GM19351 (cell line): ENCODE measurements at regions not wholly inside any gene's neighbourhood (a gene's known extent, or its start where the extent isn't known, plus 50 kb on each side); places are given as distances from the start of the nearest gene placed in this dataset.
A peak's percentile ranks its signal among the peaks of the same experiment; 100 is the strongest.

ENCODE experiments used
- ATAC-seq: cut with Tn5 transposase; IDR thresholded peaks from one replicate; pipeline ENCODE4 v1.9.1; 2021; ENCODE audit warnings: mild to moderate bottlenecking, moderate library complexity; ENCODE audit not compliant: unreplicated experiment

DNA sequence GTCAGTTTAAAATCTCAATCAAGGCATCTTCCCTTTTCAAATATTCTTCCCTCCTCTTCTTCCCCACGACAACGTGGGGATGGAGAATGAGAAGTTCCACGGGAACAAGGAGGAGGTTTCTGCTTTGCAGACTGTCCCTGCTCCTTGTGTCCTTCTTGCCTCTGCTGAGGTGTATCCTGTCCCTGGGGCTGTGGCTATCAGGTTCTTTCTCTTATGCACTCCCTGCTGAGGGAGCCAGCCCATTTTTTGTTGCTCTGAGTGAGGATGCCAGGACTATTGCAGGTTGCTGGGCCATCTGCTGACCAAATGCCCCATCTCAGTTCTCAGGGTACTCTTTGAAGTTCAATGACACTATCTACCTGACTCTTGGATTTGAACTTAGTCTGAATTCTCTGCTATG lies 533.6 kb downstream of the RNF144B start:
- no peak for ATAC-seq

DNA sequence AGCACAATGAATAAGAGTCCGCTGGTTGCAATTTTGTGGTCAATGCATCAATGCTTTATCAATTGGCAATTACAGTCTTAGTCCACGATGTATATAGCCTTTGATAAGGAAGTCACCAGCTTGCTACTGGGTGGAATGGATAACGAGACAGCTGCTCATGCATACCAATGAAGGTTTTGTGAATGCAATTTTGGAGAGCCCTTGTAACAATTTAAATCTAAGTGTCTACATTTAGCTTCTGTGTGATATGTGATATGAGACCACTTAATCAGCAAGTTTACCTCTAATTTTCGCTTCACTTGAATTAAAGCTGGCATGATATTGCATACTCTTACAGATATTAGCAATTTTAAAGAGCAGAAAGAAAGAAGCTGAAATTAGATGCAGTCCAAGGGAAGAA lies 543.9 kb downstream of the RNF144B start:
- ATAC-seq = no peak

DNA sequence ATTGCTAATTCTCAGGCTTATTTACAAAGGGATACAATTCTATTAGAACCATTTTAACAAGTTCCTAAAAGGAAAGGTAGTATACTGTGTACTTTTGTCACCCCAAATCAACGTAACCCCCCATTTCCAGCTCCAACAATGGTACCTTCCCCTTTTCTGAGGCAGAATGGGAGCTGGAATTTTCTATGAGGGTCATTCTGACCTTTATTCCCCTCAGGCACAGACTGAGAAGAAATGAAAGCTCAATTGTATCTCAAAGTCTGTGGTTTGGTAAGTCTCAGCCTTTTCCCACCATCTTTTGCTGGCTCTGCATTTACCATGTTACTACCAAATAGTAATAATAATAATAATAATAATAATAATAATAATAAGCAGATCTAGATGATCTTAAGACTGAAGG lies 571.0 kb downstream of the RNF144B start:
- ATAC-seq = no peak

DNA sequence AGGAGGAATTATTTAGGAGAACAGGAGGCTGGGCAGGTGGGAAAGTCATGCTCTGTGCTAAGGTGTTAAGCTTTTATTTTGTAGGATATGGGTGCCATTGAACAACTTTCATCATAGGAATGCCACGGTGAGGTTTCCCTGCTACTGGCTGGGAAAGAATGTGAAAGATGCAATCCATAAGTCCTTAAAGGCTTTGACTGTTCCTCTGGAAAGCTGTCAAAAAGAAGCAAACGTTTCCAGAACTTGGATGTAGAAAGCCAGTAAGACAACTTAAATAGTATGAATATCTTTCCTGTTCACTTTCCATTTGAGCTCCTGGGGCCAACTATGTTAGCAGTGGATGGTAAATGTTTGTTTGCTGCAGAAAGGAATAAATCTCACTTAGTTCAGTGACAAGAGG lies 574.4 kb downstream of the RNF144B start:
- no peak for ATAC-seq

DNA sequence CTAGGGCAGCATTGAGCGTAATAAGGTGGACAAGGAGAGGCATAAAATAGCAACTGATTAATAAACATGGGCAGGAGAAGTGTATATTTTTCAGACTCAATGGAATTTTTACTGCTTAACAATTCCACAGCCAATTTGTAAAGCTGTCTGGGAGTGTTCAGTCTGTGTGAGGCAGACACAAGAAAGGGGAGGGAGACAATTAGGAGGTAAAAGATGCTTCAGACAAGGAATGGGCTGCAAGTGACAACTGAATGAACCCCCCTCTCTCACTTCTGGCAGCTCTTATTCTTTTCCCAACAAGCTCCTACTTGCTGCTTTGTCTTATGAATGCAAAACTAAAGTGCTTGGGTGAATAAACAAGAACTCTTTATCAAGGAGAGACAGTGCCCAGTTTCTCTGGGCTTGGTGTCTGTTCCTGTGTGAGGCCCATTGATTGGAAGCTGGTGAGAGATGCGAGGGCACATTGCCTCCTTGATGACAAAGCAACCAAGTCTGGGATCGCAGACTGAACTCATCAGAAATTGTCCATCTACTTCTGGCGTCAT lies 575.3 kb downstream of the RNF144B start:
- no peak for ATAC-seq

DNA sequence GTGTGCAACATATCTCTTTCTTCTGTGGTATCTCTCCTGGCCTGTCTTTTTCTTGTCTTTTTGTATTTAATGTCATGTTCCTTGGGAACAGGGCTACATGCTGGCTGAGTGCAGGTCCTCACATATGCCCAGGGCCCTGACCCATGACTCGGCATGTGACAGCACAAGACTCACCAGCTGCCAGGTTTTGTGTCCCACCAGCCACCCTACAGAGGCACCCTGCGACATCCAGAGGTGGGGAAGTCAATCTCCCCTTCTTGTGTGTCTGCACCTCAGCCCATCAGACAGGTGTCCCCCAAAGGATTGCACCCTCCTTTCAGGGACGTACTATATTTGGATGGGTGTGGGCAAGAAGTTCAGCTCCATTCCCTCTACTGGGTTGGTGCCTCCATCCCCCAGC lies 576.3 kb downstream of the RNF144B start:
- no peak for ATAC-seq

DNA sequence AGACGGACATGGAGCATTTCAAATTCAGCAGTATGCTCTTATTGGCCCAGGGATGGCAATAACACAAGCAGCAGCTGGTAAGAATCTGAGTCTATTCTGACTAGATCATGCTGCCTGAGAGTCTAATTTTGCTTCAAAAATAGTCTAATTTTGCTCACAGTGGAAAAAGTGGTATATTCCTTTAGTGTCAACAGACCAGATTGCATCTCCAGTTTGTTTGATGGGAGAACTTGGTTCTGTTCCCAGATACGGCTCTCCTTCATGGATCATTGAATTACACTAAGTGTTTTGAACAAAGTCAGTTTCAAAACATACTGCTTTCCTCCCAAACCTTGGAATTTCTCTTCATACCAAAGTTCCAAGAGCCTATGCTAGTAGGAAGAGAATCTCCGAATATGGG lies 586.1 kb downstream of the RNF144B start:
- ATAC-seq = no peak

DNA sequence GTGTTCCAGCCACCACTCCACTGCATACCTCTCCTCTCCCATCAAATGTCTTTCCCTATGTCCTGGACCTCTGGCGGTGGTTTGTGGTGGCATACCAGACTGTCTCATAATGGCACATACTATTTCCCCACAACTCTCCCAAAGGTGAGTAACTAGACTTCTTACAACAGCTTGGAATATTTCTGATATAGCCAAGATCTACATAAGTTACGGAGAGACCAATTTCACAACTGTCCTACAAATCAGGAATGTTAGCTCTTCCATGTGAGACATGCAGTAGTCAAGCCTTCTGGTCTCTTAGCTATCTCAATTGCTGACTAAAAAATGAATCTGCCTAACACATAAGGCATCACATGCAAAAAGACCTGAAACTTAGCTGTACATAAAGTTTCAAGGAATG lies 588.9 kb downstream of the RNF144B start:
- ATAC-seq = no peak

DNA sequence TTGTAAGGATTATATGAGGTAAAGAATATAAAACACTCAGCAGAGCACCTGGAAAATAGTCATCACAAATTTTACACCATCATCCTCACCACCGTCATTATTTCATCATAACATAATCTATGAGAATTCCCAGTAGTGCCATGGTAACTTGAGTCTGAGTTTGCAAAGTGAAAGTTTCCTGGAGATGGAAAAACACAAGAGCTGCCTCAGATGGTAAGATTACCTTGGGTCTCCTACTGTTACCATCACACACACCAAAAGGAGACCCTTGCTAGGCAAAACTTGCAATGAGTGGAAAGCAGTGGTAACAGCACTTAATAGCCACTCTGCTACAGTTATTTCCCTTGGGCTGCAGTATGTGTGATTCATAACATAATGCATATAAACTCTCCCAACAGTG lies 589.8 kb downstream of the RNF144B start:
- no peak for ATAC-seq

DNA sequence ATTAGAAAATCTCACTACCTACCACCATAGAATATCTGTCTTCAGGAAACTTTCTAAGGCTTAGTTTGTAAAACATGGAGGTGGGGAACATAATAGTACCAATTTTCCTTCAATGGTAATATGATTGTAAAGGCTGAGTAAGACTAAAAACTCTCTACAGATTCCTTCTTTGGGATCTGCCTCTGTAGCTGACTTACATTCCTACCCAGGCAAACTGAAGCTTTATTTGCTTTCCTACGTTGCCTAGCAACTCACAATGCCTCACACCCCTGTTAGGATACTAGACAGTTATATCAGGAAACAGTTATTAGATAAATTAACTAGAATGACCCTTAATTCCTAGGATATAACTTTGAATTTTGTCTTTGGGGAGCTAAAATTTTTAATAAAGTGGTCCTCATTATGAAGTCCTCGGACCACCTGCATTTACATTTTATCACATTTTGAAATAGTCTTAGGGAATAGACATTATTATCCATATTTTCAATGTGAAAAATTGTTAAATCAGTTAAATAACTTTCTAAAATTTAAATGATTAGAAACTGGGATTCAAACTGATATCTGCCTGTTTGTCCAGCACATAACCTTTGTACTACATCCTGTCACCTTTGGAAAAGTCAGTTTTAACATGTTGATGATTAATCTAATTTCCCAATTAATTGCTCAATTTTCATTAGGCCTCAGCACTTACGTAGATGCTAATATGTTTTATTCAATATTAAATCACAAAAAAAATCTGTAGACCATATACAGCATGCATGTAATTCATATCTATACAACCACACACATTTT lies 591.4 kb downstream of the RNF144B start:
- ATAC-seq = no peak

DNA sequence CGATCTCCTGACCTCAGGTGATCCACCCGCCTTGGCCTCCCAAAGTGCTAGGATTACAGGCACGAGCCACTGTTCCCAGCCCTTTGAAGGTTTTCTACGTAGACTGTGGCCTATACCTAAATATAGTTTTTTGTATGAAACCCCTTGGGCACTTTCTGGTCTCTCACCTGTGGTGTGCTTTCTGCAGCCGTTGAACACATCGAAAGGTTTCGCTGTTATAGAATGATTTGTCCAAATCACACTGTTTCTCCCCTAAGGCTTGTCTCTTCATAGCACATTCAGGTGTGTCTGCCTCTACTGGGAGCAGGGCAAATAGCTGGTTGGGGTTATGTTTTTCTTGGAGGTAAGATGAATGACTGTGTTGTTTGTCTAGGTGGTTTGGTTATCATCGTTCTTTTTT lies 597.9 kb downstream of the RNF144B start:
- ATAC-seq = no peak

DNA sequence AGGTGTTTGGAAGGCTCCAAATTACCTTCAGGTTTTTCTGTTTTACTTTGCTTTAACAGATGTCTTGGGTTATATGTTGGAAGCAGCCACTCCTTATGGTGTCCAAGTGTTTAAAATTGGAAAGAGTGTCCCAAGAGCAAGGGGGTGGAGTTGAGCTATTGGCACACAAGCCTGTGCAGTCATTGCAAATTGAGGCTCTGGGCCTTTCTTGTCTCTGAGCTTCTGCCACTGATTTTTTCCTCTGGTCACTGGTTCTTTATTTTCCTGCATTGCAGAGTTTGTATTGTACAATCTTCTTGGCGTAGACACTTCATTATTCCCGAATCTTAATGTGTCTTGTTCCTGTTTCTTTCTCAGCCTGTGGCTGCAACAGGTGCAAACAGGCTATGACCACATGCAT lies 598.8 kb downstream of the RNF144B start:
- no peak for ATAC-seq

DNA sequence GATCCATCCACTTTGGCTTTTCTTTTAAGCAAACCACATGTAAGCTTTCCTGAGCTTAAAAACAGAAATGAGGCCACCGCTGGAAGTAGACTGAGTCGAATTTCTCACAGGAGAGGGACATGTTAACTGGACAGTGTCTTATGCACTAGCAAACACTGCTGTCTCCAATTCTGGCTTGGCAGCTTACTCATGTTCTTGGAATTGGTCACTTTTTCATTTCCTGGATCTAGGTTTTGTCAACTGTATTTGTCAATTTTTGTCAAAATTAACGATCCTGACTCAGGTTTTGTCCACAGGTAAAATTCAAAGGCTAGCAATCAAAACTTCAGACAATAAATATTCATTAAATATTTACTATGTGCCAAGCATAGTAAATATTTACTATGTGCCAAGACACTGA lies 601.5 kb downstream of the RNF144B start:
- ATAC-seq = no peak

DNA sequence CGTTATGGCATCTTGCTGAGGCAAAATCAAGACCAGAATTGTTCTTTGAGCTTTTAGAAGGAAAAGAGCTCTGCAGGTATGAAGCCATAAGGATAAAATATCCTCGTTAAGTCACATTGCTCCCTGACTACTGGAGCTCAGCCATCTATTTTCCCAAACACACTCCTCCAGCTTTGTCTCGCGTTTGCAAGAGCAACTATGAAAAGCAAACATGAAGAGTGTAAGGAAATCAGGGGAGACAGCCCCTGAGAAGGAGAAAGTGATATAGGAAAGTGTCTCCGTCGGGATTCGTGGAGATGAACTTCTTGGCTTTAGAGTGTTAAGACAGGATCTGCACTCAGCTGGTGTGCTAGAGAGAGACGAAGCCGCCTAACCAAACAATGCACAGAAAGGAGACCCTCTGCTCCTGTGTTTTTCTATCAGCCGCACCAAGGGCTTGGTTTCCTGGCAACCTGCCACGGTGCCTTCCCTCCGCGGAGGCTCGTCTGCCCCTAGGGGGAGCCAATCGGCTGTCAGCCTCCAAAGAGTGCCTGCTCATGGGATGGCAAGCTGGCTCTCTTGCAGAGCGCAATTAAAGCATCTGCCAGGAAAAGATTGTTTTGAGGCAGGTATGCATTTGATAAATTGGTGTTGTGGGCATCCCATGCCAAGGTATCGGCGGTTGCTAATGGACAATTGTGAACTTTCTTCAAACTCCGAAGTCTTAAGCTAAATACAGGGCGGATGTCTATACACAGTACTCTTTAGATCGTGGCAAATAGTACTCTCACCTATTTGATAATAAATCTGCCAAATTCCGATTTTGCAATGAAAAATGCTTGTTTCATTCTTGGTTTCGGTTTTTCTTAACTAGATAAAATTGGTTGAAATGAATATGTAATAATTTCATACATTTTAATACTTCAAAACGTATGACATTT lies 603.2 kb downstream of the RNF144B start:
- peak; percentile 91 for ATAC-seq

DNA sequence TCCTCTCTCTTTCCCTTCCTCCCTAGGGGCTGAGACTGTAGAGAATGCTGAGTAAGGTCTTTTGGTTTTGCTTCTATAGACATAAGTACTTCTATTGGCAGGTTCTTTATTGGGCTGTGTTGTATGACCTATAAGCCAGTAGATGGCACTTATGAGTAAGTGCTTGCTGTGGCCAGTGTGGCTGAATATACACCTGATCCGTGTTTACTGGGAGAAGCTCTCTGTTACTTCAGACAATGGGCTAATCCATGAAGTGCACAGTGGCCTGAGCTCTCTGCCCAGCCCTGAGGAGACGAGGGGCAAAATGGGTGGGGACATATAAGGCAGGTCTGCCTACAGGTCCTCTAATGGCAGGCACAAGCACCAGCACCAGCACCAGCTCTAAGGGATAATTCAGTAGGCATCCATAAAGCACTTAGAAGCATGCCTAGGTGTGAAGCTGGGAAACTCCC lies 610.3 kb downstream of the RNF144B start:
- ATAC-seq = peak; percentile 98

DNA sequence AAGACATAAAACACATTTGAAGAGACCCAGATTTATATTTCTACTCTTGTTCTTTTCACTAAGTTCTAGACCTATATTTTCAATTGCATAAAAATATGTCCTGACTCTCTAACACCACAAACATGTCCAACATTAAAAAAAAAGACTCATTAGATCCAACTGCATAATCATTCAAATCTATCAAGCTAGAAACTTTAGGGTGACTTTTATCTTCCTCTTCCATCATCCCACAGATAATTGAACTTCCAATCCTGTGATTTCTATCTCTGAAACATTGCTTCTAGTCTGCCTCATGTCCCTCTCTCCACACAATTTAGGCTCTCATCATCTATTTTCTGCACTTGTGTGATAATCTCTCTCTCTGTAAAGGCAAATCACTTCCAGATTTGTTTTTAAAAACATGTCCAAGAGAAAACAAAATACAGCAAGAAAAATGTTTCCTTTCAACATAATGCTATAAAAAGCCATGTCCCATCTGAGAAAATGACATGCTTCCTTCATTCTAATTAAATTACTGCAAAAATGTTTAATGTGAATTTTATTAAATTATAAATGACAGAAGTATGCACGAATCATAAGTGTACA lies 615.9 kb downstream of the RNF144B start:
- no peak for ATAC-seq

DNA sequence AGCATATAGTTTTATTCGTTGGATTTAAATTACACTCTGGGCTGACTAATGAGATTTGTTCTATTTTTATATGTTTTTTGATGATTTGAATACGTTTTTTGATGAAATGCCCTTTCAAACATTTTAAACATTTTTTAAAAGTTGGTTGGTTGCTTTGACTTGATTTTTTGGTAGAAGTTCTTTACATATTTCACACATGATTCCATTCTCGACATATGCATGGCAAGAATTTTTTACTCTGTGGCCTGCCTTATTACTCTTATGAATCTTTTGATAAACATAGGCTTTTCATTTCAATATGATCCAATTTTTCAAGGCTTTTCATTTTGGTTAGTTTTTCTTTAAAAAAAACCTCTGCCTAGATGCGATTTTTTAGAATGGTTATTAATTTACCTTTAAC lies 617.0 kb downstream of the RNF144B start:
- ATAC-seq = no peak

DNA sequence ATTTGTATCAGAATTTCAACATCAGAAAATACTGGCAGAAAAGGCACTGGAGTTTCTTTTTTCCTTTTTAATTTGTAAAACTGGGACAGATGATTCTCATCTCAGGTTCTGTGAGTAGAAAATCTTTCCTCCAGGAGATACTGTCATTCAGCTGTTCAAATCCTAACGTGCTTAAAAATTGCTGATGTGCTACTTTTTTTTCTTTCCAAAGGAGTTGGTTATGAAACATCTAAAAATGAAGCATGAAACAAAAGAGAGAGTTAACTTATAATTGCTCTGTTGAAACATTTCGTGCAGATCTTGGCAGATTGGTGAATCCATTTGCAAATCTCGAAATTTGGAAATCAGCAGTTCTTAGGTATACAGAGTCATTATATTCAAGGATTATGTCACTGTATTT lies 622.6 kb downstream of the RNF144B start:
- ATAC-seq = no peak

DNA sequence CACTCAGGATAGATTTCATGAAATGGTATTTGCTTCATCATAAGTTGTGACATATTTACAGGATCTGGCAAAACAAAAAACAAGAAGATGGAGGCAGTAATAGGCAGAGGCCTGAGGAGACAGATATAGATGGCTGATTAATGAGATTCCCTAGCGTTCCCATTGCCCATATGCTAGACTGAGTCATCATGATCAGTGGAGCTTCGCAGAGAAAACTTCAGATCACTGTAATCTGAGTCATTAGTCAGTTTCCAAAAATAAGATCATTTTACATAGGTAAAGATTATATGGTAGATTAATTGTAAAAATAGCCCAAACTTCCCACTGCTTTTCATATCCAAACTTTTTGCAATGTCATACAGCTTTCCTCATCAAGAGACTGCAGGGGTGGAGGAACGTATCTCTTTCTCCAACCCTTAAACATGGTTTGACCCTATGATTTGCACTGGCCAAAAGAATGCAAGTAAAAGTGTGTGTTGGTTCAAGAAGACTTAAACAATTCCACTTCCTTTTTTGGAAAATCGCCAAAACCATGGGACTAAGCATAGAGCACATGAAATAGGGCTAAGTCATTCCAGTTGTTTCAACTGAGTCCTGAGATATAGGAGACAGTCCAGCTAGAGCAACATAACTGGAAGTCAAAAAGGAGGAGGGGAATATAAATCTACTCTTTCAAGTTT lies 626.0 kb downstream of the RNF144B start:
- no peak for ATAC-seq

DNA sequence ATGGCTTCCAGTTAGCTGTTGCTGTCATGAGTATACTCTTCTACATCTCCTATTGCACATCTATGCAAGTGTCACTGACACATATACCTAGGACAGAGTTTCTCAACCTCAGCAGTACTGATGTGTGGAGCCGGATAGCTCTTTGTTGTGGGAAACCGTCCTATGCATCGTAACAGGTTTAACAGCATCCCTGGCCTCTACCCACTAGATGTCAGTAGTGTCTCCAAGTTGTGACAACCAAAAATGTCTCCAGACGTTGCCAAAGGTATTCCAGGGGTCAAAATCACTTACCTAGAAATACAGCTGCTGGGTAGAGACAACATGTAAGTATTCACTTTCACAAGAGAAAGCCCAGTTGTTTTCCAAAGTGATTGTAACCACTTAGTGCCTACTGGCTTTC lies 637.6 kb downstream of the RNF144B start:
- no peak for ATAC-seq

DNA sequence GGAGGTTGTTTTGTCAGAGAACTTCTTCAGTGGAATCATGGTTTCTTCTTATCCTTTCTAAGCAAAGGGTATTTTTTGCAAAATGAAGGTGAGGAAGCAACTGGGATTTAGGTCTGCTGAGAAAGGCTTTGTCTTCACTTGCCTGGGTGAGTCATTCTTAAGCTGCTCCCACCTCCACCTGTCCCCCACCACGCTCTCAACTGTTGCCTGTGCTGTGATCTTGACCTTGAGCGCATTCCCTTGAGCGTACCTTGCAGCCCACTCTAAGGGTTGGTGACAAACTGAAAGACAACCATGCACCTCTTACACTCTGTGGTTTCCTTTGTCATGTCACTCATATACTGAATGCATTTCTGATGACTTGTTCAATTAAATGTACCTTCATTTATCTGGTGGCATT lies 641.1 kb downstream of the RNF144B start:
- ATAC-seq = no peak
